ENCODE measurements at regions not wholly inside any gene's neighbourhood (a gene's known extent, or its start where the extent isn't known, plus 50 kb on each side); places are given as distances from the start of the nearest gene placed in this dataset.
"Not testable (repeated sequence)": the region's sequence is repeated elsewhere in the genome, so short reads cannot be mapped to it uniquely, and the experiment has no call there.

DNA sequence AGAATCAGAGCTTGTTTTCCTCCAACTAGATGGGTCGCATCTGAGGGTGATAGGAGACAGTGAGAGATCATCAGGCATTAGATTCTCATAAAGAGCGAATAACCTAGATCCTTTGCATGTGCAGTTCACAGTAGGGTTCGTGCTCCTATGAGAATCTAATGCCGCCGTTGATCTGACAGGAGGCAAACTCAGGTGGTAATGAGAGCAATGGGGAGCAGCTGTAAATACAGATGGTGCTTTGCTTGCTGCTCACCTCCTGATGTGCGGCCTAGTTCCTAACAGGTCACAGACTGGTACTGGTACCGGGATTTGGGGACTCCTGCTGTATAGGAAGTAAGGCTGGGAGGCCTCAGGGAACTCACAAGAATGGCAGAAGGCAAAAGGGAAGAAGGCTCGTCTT lies 276.5 kb downstream of the FAT4 start:
- TF ChIP-seq, protein P1, sequence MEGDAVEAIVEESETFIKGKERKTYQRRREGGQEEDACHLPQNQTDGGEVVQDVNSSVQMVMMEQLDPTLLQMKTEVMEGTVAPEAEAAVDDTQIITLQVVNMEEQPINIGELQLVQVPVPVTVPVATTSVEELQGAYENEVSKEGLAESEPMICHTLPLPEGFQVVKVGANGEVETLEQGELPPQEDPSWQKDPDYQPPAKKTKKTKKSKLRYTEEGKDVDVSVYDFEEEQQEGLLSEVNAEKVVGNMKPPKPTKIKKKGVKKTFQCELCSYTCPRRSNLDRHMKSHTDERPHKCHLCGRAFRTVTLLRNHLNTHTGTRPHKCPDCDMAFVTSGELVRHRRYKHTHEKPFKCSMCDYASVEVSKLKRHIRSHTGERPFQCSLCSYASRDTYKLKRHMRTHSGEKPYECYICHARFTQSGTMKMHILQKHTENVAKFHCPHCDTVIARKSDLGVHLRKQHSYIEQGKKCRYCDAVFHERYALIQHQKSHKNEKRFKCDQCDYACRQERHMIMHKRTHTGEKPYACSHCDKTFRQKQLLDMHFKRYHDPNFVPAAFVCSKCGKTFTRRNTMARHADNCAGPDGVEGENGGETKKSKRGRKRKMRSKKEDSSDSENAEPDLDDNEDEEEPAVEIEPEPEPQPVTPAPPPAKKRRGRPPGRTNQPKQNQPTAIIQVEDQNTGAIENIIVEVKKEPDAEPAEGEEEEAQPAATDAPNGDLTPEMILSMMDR (IDR thresholded peaks at IDR 0.05): no peak
- TF ChIP-seq POLR2A (IDR thresholded peaks at IDR 0.05): no peak
- TF ChIP-seq POLR2AphosphoS5 (IDR thresholded peaks at IDR 0.05; ENCODE audit: insufficient read depth in 1 of 2, low read depth in 1 of 2): no peak
- intact Hi-C loops (cut with DNase I): no loop called here
- no peak overlapping the region for H3K4me3 ChIP-seq
- no peak for DNase-seq (ENCODE audit: extremely low spot score in 2 of 2)
- no peaks in the 10 kb centered on the region for H3K36me3 ChIP-seq
- H3K9me3 ChIP-seq: no peaks in the 10 kb centered on the region
- H3K27ac ChIP-seq: no peak overlapping the region
- H3K4me1 ChIP-seq: no peaks in the 10 kb centered on the region
- H3K27me3 ChIP-seq: no peaks in the 10 kb centered on the region

DNA sequence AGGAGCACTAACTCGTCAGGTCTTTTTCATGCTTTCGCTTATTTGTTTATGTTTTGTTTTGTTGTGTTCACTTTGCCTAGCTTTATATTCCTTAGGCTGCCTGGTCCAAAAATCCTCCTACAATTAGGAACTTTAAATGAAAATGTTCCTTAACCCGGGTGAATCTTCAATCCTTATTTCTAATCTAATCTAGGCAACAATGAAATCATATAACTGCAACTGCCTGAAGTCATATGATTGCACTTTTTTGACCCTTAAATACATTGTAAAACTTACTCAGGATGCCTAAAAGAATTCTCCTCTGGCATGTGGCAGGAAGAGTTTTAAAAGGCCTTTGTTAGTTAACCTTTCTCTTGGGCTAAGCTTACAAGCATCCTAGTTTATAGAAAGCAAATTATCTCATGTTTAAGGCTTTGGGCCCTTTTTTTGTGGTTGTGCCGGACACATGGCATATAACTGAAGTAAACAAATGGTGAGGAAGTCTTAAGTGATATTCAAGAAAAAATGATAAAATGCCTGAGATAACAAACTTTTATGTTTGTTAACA lies 279.4 kb downstream of the FAT4 start:
- Histone ChIP-seq H3K9me3 (no peaks in the 10 kb centered on the region), H3K4me3 (no peak overlapping the region), H3K27ac (no peak overlapping the region), H3K27me3 (no peaks in the 10 kb centered on the region), H3K4me1 (no peaks in the 10 kb centered on the region), H3K36me3 (no peaks in the 10 kb centered on the region)
- TF ChIP-seq POLR2A (IDR thresholded peaks at IDR 0.05) (no peak), POLR2AphosphoS5 (IDR thresholded peaks at IDR 0.05; ENCODE audit: insufficient read depth in 1 of 2, low read depth in 1 of 2) (no peak)
- TF ChIP-seq, protein P1 (IDR thresholded peaks at IDR 0.05): no peak
- intact Hi-C loops (cut with DNase I): no loop called here
- no peak for DNase-seq (ENCODE audit: extremely low spot score in 2 of 2)

GRCh38 chr4:125605926-125606325 lies 291.2 kb downstream of the FAT4 start:
- H3K4me1 ChIP-seq; DNase-seq (ENCODE audit: extremely low spot score in 2 of 2); intact Hi-C loops (cut with DNase I); H3K4me3 ChIP-seq; H3K9me3 ChIP-seq; H3K36me3 ChIP-seq; H3K27me3 ChIP-seq; H3K27ac ChIP-seq: not testable (repeated sequence)

DNA sequence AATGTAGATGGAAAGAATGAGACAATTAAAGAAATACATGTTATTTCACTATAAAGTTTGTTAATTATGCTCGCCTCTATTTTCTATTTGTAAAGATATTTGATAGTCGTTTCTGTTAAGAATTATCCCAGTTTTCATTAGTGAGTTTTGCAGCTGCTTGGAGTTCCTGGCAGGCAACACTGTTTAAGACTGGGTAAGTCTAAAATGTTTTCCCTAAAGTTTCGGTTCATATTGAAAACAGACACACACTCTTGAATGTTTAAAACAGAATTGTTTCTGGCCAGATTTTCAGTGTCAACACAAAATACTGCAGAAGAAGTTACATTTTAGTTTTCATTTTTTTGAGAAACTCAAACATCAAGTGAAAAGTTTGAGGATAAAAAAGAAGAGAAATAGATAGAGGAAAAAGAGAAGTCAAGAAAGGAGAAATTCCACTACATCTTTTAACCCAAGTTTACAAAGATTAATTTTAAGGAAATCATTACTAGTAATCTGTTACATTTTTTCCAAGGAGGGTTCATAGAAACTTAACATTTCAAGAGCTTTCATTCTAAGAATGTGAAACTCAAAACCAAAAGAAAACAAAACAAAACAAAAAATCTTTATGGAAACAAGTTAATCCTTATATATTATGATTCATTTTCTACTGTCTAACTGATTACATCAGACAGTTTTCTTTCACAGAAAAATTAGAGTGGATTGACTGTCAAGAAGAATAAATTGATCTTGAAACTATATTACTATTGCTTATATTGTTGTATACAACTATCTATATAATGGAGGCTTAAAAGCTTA lies 305.5 kb downstream of the FAT4 start:
- H3K27ac ChIP-seq: no peak overlapping the region
- no peaks in the 10 kb centered on the region for H3K36me3 ChIP-seq
- no peak overlapping the region for H3K4me3 ChIP-seq
- no peaks in the 10 kb centered on the region for H3K4me1 ChIP-seq
- H3K9me3 ChIP-seq: no peaks in the 10 kb centered on the region
- TF ChIP-seq POLR2AphosphoS5 (IDR thresholded peaks at IDR 0.05; ENCODE audit: insufficient read depth in 1 of 2, low read depth in 1 of 2) (no peak), POLR2A (IDR thresholded peaks at IDR 0.05) (no peak)
- TF ChIP-seq, protein P1 (IDR thresholded peaks at IDR 0.05): no peak
- H3K27me3 ChIP-seq: no peaks in the 10 kb centered on the region
- DNase-seq (ENCODE audit: extremely low spot score in 2 of 2): no peak
- intact Hi-C loops (cut with DNase I): no loop called here

GRCh38 chr4:125624951-125625350 lies 310.2 kb downstream of the FAT4 start:
- TF ChIP-seq POLR2AphosphoS5 (IDR thresholded peaks at IDR 0.05; ENCODE audit: insufficient read depth in 1 of 2, low read depth in 1 of 2): no peak
- TF ChIP-seq, protein P1 (IDR thresholded peaks at IDR 0.05): no peak
- no peak for TF ChIP-seq POLR2A (IDR thresholded peaks at IDR 0.05)
- no peaks in the 10 kb centered on the region for H3K27me3 ChIP-seq
- H3K4me1 ChIP-seq: no peaks in the 10 kb centered on the region
- no peaks in the 10 kb centered on the region for H3K36me3 ChIP-seq
- H3K4me3 ChIP-seq: no peak overlapping the region
- DNase-seq (ENCODE audit: extremely low spot score in 2 of 2): no peak
- intact Hi-C loops (cut with DNase I): no loop called here
- H3K9me3 ChIP-seq: no peaks in the 10 kb centered on the region
- H3K27ac ChIP-seq: no peak overlapping the region
